Ovary (tissue), 3 donors: ENCODE measurements at regions not wholly inside any gene's neighbourhood (a gene's known extent, or its start where the extent isn't known, plus 50 kb on each side); places are given as distances from the start of the nearest gene placed in this dataset.

Source experiments
- EP300 ChIP-seq: sonication (generic); formaldehyde crosslinking; IDR thresholded peaks from one replicate; pipeline ENCODE4 v1.6.1; 2017; ENCODE audit warnings: antibody characterized with exemption
- POLR2A ChIP-seq: fragments of 450-650 bp; IDR thresholded peaks from one replicate; pipeline ENCODE4 v1.6.1; 2017; ENCODE audit warnings: antibody characterized with exemption, mild to moderate bottlenecking, moderate library complexity
- TF ChIP-seq, protein P1 (sequence below), 3 donors: fragments of 450-650 bp in 2 of 3; fragments of 200-600 bp in 1 of 3; IDR thresholded peaks; one replicate each; pipeline versions ENCODE4 v1.5.1 to v1.8.0; 2016 to 2022; ENCODE audit warnings: antibody characterized with exemption in 3 of 3, mild to moderate bottlenecking in 1 of 3
- donor health status: DM: no; HTN: no; CAD: no.

DNA sequence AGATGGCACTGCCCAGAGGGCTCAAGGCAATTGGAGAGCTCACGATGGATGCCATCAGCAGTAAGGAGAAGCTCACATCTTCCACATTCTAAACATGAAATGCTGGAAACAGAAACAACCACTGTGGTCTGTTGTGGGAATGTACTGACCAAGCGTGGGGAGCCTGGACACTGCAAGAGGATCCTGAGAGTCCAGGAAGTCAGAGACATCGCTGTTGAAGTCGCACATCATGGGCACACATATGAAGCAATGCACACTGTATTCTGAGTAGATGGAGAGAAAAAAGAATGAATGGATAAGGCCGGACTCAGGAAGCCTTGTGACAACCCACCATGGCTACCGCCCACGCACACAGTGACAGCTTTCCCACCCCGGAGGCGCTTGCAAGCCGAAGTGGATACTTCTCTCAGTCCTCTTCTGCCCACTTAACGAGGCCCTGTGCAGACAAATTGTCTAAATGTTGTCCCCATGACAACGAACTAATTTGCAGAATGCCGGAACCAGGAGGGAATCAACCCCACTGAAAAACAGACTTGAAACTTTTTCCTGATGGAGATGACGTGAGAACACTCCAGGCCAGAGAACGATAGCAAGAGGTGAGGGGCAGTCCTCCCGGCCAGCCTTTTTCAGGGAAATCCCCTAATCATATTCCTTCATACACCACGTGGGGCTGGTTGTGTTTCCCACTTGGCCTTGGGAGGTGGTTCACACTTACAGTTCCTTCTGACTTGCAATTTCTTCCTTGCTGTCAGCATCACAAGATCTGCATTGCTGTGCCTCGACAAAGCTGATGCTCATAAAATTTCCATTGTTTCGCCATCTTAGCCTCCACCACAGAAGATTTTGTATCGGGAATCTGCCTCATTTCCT, 109.6 kb upstream of the SERP2 start:
- TF ChIP-seq, protein P1, sequence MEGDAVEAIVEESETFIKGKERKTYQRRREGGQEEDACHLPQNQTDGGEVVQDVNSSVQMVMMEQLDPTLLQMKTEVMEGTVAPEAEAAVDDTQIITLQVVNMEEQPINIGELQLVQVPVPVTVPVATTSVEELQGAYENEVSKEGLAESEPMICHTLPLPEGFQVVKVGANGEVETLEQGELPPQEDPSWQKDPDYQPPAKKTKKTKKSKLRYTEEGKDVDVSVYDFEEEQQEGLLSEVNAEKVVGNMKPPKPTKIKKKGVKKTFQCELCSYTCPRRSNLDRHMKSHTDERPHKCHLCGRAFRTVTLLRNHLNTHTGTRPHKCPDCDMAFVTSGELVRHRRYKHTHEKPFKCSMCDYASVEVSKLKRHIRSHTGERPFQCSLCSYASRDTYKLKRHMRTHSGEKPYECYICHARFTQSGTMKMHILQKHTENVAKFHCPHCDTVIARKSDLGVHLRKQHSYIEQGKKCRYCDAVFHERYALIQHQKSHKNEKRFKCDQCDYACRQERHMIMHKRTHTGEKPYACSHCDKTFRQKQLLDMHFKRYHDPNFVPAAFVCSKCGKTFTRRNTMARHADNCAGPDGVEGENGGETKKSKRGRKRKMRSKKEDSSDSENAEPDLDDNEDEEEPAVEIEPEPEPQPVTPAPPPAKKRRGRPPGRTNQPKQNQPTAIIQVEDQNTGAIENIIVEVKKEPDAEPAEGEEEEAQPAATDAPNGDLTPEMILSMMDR (IDR thresholded peaks at IDR 0.05): no peak
- TF ChIP-seq POLR2A (peak; percentile 7), EP300 (peak; percentile 40)
